HUES64 (cell line): ENCODE measurements at regions not wholly inside any gene's neighbourhood (a gene's known extent, or its start where the extent isn't known, plus 50 kb on each side); places are given as distances from the start of the nearest gene placed in this dataset.
"Not testable (repeated sequence)": the region's sequence is repeated elsewhere in the genome, so short reads cannot be mapped to it uniquely, and the experiment has no call there.

ENCODE experiments used
- H3K27ac ChIP-seq: 2 replicates; pipeline ENCODE4 v1.7.0; 2013; ENCODE audit warnings: low read depth, low read length, inconsistent platforms
- H3K27me3 ChIP-seq: 2 replicates; pipeline ENCODE4 v1.6.1; 2013; ENCODE audit warnings: mild to moderate bottlenecking, low read length; ENCODE audit not compliant: insufficient read depth
- H3K36me3 ChIP-seq: 2 replicates; pipeline ENCODE4 v1.6.1; 2013; ENCODE audit warnings: mild to moderate bottlenecking, low read length; ENCODE audit not compliant: insufficient read depth
- H3K4me1 ChIP-seq: 2 replicates; pipeline ENCODE4 v1.6.1; 2013; ENCODE audit warnings: mild to moderate bottlenecking, low read length, moderate library complexity; ENCODE audit not compliant: insufficient read depth
- H3K4me3 ChIP-seq: 2 replicates; pipeline ENCODE4 v1.5.1; 2013; ENCODE audit warnings: mild to moderate bottlenecking, low read length, moderate library complexity
- H3K9ac ChIP-seq: 2 replicates; pipeline ENCODE4 v1.6.1; 2013; ENCODE audit warnings: mild to moderate bottlenecking, low read depth, low read length
- H3K9me3 ChIP-seq: 2 replicates; pipeline ENCODE4 v1.6.1; 2013; ENCODE audit warnings: low read depth, low read length; ENCODE audit not compliant: insufficient read depth
- WGBS: fragments of 150-250, 120-280 bp; methylation state at CpG from one replicate; pipeline ENCODE4 v1.1.7; 2013; ENCODE audit warnings: missing lambda C conversion rate; 5-methylcytosine and 5-hydroxymethylcytosine counted together

GRCh38 chr4:137735561-137736104 lies 203.3 kb upstream of the PCDH18 start:
- Histone ChIP-seq H3K36me3 (no peaks in the 10 kb centered on the region), H3K27me3 (no peaks in the 10 kb centered on the region), H3K4me3 (no peak overlapping the region), H3K9ac (no peak overlapping the region), H3K4me1 (no peaks in the 10 kb centered on the region), H3K9me3 (no peaks in the 10 kb centered on the region), H3K27ac (no peak overlapping the region)
- 95% methylated on average over 4 of the region's 4 CpGs for WGBS

GRCh38 chr4:137733174-137734141 lies 201.2 kb upstream of the PCDH18 start:
- H3K4me3 ChIP-seq: not testable (repeated sequence)

GRCh38 chr4:137722910-137723309 lies 190.6 kb upstream of the PCDH18 start:
- Histone ChIP-seq H3K9me3 (no peaks in the 10 kb centered on the region), H3K9ac (no peak overlapping the region), H3K36me3 (no peaks in the 10 kb centered on the region), H3K27me3 (no peaks in the 10 kb centered on the region), H3K4me3 (no peak overlapping the region), H3K4me1 (no peaks in the 10 kb centered on the region), H3K27ac (no peak overlapping the region)
- WGBS: 77% methylated on average over 1 of the region's 1 CpG

More at GRCh38 chr4:137733174-137734141, 201.2 kb upstream of the PCDH18 start:
- H3K9me3 ChIP-seq, H3K27me3 ChIP-seq, H3K27ac ChIP-seq, H3K4me1 ChIP-seq, H3K9ac ChIP-seq, H3K36me3 ChIP-seq: not testable (repeated sequence)
- 95% methylated on average over 42 of the region's 44 CpGs for WGBS

GRCh38 chr4:137711502-137711901 lies 179.2 kb upstream of the PCDH18 start:
- Histone ChIP-seq H3K4me3 (no peak overlapping the region), H3K27me3 (no peaks in the 10 kb centered on the region), H3K4me1 (no peaks in the 10 kb centered on the region), H3K36me3 (no peaks in the 10 kb centered on the region), H3K27ac (peak overlapping the region; percentile 87; the same call in 1 of the 2 replicates), H3K9ac (no peak overlapping the region), H3K9me3 (no peaks in the 10 kb centered on the region)
- 57% methylated on average over 2 of the region's 2 CpGs for WGBS

GRCh38 chr4:137707626-137708025 lies 175.3 kb upstream of the PCDH18 start:
- H3K4me3 ChIP-seq: no peak overlapping the region
- H3K4me1 ChIP-seq: no peaks in the 10 kb centered on the region
- no peak overlapping the region for H3K9ac ChIP-seq
- H3K27ac ChIP-seq: no peak overlapping the region
- no peaks in the 10 kb centered on the region for H3K9me3 ChIP-seq
- no peaks in the 10 kb centered on the region for H3K36me3 ChIP-seq
- H3K27me3 ChIP-seq: no peaks in the 10 kb centered on the region
- 93% methylated on average over 2 of the region's 2 CpGs for WGBS

GRCh38 chr4:137707102-137707620 lies 174.9 kb upstream of the PCDH18 start:
- no peaks in the 10 kb centered on the region for H3K36me3 ChIP-seq
- no peaks in the 10 kb centered on the region for H3K9me3 ChIP-seq
- H3K4me3 ChIP-seq: no peak overlapping the region
- no peaks in the 10 kb centered on the region for H3K4me1 ChIP-seq
- no peak overlapping the region for H3K27ac ChIP-seq
- H3K27me3 ChIP-seq: no peaks in the 10 kb centered on the region
- no peak overlapping the region for H3K9ac ChIP-seq

GRCh38 chr4:137705171-137705783 lies 173.0 kb upstream of the PCDH18 start:
- no peak overlapping the region for H3K27ac ChIP-seq
- H3K27me3 ChIP-seq: no peaks in the 10 kb centered on the region
- peaks cover 9% of the 10 kb centered on the region for H3K9me3 ChIP-seq
- H3K9ac ChIP-seq: no peak overlapping the region
- no peaks in the 10 kb centered on the region for H3K4me1 ChIP-seq
- H3K4me3 ChIP-seq: no peak overlapping the region
- WGBS: 91% methylated on average over 3 of the region's 3 CpGs
- H3K36me3 ChIP-seq: no peaks in the 10 kb centered on the region

GRCh38 chr4:137703195-137703594 lies 170.9 kb upstream of the PCDH18 start:
- H3K9me3 ChIP-seq: peaks cover 15% of the 10 kb centered on the region
- no peaks in the 10 kb centered on the region for H3K27me3 ChIP-seq
- no peak overlapping the region for H3K9ac ChIP-seq
- no peak overlapping the region for H3K27ac ChIP-seq
- H3K4me1 ChIP-seq: no peaks in the 10 kb centered on the region
- H3K36me3 ChIP-seq: no peaks in the 10 kb centered on the region
- no peak overlapping the region for H3K4me3 ChIP-seq

GRCh38 chr4:137702512-137702911 lies 170.2 kb upstream of the PCDH18 start:
- no peak overlapping the region for H3K27ac ChIP-seq
- H3K36me3 ChIP-seq: no peaks in the 10 kb centered on the region
- H3K4me3 ChIP-seq: no peak overlapping the region
- peaks cover 15% of the 10 kb centered on the region for H3K9me3 ChIP-seq
- H3K27me3 ChIP-seq: no peaks in the 10 kb centered on the region
- H3K9ac ChIP-seq: no peak overlapping the region
- 92% methylated on average over 2 of the region's 2 CpGs for WGBS
- H3K4me1 ChIP-seq: no peaks in the 10 kb centered on the region

GRCh38 chr4:137701401-137701800 lies 169.1 kb upstream of the PCDH18 start:
- H3K36me3 ChIP-seq: no peaks in the 10 kb centered on the region
- no peaks in the 10 kb centered on the region for H3K27me3 ChIP-seq
- 100% methylated on average over 1 of the region's 1 CpG for WGBS
- H3K9me3 ChIP-seq: peaks cover 15% of the 10 kb centered on the region
- no peak overlapping the region for H3K9ac ChIP-seq
- H3K27ac ChIP-seq: no peak overlapping the region
- no peaks in the 10 kb centered on the region for H3K4me1 ChIP-seq
- H3K4me3 ChIP-seq: no peak overlapping the region

GRCh38 chr4:137700751-137701150 lies 168.5 kb upstream of the PCDH18 start:
- no peaks in the 10 kb centered on the region for H3K36me3 ChIP-seq
- no peak overlapping the region for H3K9ac ChIP-seq
- WGBS: 96% methylated on average over 4 of the region's 4 CpGs
- no peak overlapping the region for H3K4me3 ChIP-seq
- peaks cover 15% of the 10 kb centered on the region for H3K9me3 ChIP-seq
- H3K27me3 ChIP-seq: no peaks in the 10 kb centered on the region
- peaks cover 1% of the 10 kb centered on the region; the same call in 1 of the 2 replicates for H3K4me1 ChIP-seq
- no peak overlapping the region for H3K27ac ChIP-seq
